Activated CD8-positive, alpha-beta memory T cell treated with anti-CD3 and anti-CD28 coated beads, Interleukin-2, amount 50 U/mL, for 24 hours (primary cell): ENCODE measurements at regions not wholly inside any gene's neighbourhood (a gene's known extent, or its start where the extent isn't known, plus 50 kb on each side); places are given as distances from the start of the nearest gene placed in this dataset.

Experiments
- DNase-seq: peaks from one replicate; pipeline ENCODE4 v3.0.0-alpha.2; 2020; ENCODE audit errors: extremely low read depth

DNA sequence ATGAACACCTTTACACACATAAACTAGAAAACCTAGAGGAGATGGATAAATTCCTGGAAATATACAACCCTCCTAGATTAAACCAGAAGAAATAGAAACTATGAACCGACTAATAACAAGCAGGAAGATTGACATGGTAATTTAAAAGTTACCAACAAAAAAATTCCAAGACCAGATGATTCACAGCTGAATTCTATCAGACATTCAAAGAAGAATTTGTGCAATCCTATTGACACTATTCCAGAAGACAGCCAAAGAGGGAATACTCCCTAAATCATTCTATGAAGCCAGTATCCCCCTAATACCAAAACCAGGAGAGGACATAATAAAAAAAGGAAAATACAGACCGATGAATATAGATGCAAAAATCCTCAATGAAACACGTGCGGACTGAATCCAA, 102.6 kb upstream of the KRR1 start:
- DNase-seq = no peak

DNA sequence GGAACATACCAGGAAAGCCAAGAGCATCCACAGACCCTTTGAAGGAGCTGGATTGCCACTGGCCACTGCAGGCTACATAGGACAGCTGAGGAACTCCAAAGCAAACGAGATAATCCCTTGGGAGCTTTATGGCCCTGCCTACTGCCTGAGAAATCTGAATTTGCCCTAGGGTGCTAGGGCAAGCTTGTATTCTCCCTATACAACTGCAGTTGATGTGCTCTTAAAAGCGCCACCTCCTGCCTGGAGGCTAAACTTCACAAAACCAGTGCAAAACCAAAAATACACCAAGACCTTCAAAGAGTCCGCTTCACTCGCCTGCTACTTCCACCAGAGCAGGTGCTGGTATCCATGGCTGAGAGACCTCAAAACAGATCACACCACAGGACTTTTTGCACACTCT, 99.6 kb upstream of the KRR1 start:
- no peak for DNase-seq

DNA sequence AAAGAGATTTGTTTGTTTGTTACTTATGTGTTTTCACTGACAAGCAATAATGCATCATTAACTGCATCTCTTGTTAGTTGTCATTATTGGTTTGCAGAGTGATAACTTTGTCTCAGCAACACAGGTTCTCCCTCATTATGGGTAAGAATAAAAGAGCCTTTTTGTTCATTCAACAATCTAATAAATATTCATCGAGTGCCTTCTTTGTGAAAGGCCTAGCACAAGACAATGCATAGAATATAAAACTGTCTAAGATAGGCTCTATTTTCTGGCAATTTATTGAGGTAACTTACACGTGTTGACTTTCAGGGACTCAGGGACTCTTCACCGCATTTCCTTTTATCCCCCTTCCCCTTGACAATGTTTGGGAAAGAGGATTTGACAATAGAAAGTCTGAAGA, 95.5 kb upstream of the KRR1 start:
- no peak for DNase-seq

DNA sequence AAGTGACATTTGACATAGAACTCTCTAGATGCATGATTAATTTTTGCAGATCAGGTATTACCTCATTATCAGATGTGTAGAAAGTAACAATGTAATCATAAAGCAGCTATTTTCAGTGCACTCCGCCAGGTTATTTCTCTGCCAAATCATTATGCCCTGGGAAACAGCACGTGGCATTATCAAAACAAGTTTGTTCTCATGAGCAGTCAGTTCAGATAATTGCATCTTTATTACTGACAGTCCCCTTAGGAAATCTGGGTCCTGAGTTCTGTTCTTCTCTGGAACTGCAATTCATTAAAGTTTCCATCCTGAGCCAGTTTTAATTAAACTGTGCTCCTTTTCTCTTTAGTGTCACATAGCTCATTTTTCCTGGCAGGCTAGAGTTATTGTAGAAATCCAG, 94.7 kb upstream of the KRR1 start:
- no peak for DNase-seq

DNA sequence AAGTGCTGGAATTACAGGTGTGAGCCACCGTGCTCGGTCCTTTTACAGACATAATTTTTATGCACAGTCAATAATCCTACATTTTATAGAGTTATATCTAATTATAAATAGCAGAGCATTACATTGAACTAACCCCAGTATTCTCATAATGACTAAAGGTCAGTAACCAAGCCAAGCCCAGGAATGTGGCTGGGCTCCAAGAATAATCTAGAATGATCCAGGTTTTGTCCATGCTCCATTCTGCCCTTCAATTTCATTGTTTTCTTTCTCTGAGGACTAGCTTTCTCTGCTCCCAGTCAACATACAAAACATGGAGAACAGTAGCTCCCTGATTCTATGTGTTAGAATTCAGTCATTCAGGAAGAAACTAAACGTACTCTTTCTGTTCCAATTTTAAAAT, 92.1 kb upstream of the KRR1 start:
- DNase-seq = no peak

DNA sequence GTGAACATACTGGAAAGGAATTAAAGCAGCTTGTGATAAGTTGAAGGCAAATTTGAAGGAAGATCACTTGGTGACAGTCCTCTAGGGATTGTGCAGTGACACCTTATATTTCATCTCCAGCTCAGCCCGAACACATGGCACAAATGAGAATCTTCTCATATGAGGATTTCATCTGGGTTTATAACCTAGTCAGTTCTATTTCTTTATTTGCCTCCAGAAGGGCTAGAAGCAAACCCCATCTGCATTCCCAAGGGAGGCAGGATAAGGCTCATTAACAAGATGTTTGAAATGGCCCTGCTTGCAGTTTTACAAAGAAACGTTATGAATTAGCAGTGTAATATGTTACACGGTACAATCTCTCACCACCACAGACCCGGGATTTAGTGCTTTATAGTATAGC, 90.7 kb upstream of the KRR1 start:
- no peak for DNase-seq

DNA sequence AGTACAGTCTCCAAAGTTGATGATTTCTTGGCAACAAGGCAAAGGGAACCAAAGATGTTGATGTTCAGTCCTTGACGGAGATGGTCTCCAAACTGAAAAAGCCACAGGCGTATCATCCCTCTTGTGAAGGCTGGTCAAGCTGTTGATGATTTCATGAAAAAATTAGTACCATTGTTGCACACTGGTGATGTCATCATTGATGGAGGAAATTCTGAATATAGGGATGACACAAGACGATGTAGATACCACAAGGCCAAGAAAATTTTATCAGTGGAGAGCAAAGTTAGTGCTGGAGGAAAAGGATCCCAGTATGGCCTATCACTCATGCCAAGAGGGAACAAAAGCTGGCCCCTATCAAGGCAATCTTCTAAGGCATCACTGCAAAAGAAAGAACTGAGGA, 88.7 kb upstream of the KRR1 start:
- DNase-seq = no peak

DNA sequence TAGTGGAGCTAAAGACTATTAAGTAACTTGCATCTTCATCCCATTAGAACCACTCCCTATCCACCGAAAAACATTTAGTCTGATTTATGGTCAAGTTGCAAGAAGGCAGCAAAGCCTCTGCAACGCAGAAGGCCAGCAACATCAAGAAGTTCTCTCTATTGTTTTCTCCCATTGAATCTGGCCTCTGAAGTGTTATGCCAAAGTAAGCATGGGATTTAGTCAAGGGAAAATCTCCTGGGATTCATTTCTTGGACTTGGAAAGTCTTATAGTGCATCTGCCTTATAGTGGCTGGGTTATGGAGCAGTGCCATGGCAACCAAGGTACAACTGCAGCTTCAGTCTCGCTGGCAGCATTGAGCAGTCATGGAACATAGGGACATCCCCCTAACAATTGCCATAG, 87.7 kb upstream of the KRR1 start:
- no peak for DNase-seq

DNA sequence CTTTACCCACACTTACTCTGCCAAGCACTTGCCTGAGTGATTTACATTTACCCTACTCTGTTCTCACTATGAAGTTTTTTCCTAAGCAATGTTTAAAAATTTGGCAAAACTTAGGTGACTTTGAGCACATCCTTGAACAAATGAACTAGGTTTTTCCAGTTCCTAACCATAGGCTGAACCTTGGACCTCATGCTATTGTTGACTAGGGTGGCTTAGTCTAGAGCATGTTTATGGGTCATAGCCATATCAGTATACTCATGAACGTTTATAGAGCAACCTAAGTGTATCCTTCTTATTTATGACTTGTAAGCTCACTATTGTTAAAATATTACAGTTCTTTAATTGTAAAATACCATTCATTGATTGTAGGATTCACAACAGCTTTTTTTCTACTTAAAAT, 85.0 kb upstream of the KRR1 start:
- no peak for DNase-seq

DNA sequence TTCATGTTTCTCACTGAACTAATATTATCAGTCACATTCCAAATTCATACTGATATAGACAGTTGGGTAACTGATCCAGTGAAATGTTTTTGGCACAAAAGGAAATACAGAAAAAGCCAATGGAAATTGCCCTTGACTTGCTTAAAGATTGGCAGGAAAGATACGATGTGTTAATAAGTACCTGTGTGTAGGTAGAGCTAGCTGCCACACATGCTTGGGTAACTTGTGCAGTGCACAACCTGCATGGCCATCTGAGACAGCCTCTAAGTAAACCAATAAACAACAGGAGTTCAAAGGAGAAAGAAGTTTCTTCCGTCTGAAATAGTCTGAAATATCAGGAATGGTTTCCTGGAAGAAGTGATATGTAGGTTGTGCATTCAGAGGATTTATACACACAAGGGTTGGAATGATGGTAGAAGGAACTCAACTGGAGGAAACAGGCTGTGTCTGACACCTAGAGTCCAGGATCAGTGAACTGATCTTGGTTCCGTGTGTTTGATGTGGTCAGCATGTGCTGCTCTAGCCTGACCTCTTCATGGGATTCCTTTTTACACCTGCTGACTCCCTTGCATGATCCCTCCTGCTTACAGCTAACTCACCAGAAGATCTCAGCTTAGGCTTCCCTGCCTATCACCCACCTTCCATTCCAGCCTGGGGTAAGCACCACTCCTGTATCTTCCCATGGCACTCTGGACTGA, 81.4 kb upstream of the KRR1 start:
- no peak for DNase-seq

DNA sequence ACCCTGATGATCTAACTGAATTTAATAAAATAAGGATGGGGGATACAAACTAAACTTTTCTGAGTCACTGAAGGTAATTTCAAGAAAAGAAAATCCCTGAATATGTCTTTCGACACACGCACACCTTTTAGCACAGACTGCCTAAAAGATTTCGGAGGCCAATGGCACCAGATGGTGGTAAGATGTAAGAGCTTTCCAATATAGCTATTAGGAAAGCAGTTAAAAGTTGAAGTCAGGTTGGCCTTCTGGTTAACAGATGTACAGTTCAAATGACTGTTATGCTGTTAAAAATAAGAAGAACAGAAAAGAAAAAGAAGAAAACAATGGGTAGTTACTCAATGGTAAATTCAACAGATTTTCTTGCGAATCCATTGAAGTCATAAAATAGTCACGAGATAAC, 80.7 kb upstream of the KRR1 start:
- no peak for DNase-seq

DNA sequence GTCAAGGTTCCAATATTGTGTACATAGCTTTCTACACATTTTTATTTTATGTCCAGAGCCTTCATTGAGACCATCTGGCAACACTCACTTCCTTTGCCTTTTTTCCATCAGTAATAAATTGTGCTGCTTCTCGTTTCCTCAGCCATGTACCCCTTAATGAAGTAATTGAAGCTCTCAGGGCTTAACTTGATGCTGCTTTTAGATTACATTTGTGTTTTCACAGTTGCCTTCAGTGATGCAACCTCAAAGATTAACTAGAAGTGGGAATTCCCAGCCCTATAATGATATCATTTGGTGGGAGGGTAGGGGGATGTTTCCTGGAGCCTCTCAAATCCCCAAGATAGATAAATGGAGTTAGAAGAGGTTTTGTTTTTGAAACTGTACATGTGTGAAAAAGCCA, 80.2 kb upstream of the KRR1 start:
- no peak for DNase-seq

DNA sequence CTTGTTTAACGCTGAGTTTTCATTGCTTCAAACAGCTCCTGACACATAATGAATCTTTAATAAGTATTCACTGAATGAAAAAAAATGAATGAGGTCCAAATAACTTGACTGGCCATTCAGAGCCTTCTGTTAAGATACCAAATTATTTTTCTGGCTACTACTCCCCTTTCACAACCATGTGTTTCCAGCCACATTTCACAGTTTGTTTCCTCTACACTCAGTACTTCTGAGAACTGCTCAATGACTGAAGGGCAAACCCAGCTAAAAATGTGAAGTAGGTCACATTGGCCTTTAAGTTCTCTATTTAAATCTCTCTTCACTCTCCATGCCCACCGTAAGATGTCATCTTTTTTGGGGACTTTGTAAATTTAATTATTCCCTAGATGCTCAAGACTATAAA, 78.4 kb upstream of the KRR1 start:
- DNase-seq = no peak

DNA sequence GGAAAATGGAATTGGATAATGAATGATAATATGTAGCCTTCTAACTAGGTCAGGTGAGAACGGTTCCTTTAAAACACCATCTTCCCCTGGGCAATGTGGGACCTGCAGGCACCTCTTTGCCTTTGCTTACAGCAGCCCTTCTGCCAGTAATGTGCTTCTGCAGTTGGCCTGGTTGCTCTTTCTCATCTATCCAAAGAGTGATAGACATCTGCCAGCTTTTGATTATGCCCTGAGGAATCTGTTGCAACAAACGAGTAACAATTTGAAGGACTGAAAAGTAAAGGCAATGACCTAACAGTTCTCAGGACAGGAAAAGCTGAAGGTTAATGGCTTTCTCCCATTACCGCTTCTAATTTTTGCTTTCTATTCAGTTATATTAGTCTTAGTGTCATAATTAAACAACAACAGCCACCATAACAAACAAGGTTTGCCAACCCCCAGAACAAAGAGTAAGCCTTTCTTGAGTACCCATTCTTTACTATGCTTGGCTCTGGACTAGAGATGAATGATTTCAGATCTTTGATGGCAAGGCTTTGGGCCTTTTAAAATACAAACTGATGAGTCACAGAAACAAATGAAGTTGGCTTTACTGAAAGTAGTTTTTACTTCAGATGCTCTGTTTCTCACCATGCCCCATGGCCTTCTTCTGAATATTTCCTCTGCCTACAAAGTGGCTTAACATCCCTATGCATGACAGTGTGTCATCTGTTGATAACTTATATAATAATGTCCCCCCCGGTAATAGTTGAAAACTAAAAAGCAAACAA, 76.1 kb upstream of the KRR1 start:
- DNase-seq = no peak

DNA sequence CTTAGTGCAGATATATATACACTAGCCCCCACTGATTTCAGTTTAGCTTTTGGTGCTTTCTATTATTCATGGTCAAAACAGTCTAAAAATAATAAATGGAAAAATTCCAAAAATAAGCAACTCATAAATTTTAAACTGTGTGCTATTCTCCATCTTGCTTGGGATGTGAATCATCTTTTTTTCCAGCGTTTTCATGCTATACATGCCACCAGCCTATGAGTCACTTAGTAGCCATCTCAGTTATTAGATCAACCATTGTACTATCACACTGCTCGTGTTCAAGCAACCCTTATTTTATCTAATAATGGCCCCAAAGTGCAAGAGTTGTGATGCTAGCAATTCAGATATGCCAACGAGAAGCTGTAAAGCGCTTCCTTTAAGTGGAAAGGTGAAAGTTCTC, 73.9 kb upstream of the KRR1 start:
- no peak for DNase-seq

DNA sequence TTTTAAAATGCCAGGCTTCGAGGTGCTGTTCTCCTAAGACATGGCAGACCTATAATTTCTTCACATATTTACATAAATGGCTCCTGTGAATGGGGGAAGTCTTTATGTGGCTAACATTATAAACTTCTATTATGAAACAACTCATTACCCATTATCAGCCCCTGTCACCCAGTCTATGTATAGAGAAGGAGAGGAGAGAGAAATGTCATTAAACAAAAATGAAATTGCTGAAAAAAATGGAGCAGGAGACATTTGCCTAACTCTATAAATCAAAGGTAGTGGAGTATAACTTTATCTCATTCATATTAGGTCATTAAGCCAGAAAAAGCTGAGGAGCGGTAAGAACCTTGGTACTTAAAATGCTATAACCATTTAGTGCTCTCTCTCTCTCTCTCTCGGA, 71.9 kb upstream of the KRR1 start:
- no peak for DNase-seq

DNA sequence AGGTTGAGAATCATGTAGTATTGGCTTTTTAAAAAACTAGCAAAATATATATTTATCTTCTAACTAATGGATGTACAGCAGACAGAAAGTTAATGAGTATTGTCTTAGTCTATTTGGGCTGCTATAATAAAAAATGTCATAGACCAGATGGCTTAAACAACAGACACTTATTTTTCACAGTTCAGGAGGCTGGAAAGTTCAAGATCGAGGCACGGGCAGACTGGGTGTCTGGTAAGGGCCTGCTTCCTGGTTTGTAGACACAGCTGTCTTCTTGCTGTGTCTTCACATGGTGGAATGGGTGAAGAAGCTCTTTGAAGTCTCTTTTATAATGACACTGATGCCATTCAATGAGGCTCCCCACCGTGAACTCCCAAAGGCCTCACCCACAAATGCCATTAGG, 70.1 kb upstream of the KRR1 start:
- no peak for DNase-seq

DNA sequence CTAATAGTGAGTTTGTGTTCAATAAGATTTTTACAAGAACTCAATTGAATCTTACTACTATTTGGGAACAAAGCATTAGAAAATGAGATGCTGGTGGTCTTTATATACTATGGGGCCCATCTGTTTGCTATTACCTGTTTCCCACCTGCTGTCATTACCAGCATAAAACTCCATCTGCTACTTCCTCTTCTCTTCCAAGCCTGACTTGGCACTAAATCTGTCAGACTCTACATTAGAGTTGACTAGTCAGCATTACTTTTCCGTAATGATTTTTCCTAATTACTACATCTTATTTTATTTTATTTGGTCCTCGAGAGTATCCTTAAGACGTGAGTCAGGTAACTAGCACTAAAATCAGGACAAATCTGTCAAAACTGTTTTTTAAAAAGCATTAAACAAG, 68.1 kb upstream of the KRR1 start:
- no peak for DNase-seq

DNA sequence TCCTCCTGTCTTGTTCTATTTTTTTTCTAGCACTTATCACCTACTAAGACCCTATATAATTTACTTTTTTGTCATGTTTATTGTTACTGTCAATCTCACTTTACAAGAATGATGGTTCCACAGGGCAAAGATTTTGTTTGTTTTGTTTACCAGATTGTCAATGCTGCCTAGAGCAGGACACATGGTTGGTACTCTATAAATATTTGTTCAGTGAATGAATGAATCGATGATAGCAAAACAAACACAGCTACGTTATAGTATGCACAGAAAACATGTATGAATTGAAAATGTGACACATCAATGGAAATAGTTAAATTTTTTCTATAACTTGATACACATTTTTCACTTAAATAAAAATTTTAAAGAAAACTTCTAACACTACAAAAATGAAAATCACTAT, 67.1 kb upstream of the KRR1 start:
- no peak for DNase-seq

DNA sequence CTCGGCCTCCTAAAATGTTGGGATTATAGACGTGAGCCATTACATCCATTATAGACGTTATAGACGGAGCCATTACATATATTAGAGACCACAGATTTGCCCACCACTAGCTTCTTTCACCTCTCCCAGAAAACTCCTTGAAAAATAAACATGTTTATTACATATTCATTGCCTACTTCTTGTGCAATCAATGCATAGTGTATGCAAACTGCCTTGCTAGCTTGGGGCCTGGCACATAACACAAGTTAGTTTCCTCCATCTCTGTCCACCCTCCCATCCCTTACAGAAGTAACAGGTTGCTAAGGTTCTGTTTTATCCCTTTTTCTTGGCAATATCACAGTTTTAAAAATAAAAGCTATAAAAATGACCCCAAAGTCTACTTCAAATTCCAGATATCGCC, 66.4 kb upstream of the KRR1 start:
- no peak for DNase-seq

DNA sequence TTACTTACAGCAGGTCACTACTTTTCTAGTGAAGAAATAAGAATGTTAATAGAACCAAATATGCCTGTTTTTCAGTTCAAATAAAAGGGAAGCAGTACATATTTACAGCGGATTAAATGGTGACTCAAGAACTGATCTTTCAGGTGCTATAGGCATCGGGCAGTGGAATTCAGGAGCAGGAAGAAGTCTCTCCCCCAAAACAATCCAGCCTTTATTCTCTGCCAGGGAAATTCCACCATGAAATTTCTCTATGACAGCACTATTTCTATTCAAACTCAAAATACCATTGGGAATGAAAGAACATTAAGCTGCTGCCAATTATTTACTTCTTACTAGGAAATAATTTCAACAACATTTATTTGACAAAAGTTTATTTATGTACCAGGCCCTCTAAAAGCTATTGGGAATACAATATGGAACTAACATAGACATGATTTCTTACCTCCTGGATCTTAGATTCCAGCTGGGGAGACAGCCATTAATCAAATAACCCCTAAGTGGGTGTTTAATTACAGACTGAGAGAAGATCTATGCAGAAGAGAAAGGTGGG, 60.3 kb upstream of the KRR1 start:
- no peak for DNase-seq

DNA sequence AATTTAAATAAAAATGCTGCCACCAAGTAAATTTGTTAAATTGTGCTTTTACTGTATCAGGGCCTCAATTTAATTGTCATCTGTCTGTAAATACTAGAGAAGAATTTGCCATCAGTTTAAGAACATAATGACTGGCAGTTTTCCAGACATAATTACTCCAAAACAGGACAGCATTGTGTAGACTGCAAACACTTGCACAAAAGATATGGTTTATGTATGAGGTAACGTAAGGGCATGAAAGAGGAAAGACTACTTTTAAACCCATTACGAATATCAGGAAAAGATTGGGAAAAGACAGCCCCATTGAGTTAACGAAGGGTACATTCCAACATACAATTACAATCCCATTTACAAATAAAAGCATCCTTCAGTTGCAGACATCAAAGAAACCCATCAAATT, 59.8 kb upstream of the KRR1 start:
- DNase-seq = no peak

DNA sequence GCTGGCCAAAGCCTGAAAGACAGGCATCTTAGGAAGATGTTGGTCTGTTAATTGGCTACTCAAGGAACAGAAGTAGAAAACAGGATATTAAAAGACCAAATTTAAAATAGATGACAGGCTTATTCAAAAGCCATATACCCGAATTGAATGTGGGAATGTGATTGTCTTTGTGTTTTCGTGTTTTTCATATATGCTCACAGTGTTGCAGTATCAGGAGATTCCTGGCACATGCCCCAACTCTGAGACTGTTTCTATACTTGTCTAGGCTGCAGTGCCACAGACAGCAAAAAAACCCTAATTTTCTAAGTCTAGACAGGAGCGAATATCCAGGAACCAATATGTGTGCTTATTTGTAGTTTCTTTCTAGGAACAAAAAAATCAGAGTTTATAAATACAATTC, 57.4 kb upstream of the KRR1 start:
- DNase-seq = no peak

DNA sequence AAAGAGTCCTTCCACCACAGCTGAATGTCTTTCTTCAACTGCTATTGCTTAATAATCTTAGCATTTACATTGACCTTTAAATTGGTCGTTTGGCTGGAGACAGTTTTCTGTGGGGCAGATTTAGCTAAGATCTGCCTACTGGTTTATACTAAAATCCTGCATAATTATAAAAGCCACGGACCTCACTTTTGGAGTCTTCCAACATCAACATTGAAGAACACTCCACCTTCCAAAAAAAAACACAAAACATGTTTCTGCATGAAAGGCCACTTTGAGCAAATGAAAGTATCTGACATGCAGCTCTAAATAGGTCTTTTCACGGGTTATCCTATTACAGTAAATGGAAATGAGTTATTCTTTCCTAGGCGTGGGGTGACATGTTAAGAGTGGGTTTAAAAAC, 57.0 kb upstream of the KRR1 start:
- no peak for DNase-seq
